Daoy (cell line): ENCODE measurements at regions not wholly inside any gene's neighbourhood (a gene's known extent, or its start where the extent isn't known, plus 50 kb on each side); places are given as distances from the start of the nearest gene placed in this dataset.
"Not testable (repeated sequence)": the region's sequence is repeated elsewhere in the genome, so short reads cannot be mapped to it uniquely, and the experiment has no call there.

Experiments
- DNase-seq: peaks from one replicate; pipeline ENCODE4 v3.0.0-alpha.2; 2015; ENCODE audit warnings: low read depth

DNA sequence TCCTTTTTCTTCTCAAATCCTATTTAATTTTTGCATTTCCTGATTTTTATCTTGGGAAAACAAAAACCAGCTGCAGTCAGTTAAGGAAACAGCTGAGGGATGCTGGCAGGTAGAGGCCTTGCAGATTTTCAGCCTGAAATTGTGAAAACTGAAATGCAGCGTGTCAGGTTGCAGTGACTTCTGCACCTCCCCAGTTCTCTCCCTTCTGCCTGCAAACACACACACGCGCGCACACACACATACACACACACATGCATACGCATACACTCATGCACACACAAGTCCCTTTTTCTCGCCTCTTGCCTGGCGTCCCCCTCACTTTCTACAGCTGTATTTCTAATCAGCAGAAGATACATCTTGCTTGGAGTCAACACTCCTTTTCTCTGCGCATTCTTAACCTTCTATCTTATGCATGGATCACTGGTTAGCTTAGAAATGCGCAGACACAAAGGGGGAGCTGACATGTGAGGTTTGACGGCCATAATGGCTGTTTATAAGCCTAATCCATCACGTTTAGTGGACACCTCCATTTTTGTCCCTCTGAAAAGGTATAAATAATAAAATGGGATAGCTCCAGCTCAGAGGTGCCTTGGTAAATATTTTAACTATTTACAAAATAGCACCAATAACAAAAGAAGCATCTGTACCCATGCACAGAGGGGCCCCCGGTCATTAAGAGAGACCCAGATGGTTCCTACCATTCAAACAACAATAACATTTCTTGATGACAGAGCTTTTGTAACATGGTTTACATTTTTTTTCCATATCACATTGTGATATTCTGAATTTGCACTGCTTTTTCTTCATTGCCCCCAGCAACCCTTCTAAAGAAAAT is 392.1 kb upstream of the SALL1 start:
- DNase-seq: no peak

DNA sequence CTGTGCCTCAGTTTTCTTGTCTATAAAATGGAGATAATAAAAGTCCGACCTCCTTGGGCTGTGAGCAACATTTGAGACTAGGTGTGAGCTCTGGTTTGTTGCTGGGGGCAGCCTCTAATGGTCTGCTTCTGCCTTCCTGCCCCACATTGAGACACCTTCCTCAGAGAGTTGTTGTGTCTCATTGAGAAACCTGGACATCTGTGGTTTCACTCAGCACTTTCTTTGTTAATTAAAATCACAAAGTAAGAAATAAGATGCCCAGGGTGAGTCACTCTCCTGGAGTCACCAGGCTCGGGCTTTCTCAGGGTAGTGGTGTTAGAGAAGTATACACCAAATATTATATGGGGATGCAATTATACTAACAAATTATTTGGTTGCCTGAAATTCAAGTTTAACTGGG is 389.2 kb upstream of the SALL1 start:
- no peak for DNase-seq

DNA sequence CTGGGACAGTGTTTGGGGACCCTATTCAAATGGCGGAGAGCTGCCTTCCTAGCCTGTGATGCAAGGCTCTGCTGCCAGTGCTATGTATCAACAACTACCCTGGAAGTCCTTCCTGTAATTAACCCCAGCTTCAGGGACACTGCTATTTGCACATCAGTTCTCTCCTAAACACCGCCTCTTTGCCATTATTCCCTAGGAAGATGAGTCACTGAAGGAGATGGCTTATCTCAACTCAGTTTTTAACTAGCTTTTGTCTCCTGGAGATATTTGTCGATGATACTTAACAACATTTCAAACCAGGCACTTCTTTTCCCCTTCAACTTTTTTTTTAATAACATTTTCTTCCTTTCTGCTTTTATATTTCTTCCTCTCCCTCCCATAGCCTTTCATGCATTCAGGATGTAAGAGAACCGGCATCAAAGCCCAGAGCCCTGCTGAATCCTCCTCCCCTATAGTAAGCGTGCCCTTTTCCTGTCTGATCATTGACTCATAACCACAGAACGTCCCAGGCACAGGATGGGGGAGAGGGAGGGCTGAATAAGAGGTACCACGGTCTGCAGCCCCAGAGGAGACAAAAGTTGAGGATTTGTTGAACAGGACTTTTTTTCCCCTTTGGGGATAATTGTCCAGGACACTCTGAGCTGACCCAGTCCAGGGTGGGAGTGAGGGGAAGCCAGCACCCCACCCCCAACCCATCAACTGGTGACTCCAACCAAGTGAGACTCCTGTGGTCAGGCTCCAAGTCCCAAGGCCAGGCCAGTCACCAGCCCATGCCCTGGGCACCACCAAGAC is 387.8 kb upstream of the SALL1 start:
- peak; percentile 42 for DNase-seq

DNA sequence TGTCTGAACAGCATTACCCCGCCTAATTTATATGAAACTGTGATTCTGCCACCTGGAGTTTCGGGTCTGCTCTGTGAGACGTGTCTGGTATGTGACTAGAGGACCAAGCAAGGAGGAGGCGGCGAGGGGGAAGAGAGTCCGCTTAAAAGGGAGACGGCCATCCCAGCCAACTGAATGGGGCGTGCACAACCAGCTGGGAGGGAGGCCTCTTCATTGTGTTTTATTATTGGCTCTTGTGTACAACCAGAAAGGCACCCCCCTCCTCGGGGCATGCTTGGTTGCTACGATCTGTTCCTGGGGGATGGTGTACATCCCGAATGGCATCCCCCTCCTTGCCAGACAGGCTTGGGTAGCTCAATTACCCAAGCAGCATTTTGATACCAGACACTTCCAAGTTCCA is 384.5 kb upstream of the SALL1 start:
- no peak for DNase-seq

DNA sequence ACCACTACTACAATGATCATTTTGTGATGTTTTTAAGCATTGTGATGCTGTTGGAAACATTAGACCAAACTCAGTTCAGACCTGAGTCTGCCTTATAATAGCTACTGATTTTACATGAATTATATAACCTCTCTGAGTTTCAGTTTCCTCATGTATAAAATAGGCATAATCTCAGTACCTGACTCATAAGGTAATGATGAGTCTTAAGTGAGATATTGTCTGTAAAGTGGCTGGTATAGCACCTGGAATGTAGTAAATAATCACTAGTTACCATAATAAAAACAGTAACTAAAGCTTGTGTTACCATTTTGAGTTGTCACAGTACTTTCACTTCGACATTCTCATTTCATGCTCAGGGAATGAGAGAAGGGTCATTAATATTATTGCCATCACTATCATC is 381.5 kb upstream of the SALL1 start:
- no peak for DNase-seq

DNA sequence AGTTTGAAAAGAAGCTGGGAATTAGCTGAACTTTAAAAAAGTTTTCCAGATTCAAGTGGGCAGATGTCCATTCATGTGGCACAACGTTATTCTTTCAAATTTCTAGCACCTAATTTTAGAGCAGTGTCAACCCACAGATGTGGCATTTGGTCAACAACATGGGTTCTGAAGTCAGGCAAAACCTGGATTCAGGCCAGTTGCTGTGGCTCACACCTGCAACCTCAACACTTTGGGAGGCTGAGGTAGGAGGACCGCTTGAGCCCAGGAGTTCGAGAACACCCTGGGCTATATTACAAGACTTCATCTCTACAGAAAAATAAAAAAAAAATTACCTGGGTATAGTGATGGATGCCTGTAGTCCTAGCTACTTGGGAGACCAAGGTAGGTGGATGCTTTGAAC is 380.2 kb upstream of the SALL1 start:
- DNase-seq: no peak

DNA sequence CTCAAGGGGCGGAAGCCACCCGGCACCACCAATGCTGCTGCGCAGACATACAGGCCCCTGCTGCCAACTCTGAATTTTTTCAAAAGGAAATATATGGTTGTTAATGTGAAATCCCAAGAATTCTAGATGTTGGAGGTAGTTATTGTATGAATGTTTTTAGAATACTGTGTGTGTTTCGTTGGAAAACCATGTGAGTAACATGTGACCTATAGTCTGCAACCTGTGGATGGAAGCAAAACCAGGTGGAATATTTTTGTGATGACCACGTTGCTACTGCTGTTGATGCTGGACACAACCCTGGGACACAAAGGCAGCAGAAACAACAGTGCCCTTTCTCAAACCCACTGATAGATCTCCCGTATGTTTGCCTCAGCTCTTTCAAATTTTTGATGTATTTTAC is 376.3 kb upstream of the SALL1 start:
- DNase-seq: no peak

DNA sequence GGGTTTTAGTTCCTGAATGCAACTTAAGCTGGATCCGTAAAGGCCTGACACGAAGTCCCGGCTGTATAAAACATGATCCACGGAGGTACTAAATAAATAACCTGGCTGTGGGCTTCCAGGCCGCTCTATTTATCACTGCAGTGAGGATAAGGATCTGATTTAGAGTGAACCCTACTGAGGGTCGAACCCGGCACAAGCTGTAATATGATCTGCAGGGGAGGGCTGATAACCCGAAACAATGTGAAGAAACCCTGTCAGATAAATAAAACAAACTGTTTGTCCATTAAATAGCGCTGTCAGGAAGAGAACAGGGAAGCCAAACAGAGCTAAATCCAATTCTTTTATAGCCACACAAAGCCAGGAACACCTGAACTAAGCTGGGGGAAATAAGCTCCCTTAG is 375.6 kb upstream of the SALL1 start:
- no peak for DNase-seq

DNA sequence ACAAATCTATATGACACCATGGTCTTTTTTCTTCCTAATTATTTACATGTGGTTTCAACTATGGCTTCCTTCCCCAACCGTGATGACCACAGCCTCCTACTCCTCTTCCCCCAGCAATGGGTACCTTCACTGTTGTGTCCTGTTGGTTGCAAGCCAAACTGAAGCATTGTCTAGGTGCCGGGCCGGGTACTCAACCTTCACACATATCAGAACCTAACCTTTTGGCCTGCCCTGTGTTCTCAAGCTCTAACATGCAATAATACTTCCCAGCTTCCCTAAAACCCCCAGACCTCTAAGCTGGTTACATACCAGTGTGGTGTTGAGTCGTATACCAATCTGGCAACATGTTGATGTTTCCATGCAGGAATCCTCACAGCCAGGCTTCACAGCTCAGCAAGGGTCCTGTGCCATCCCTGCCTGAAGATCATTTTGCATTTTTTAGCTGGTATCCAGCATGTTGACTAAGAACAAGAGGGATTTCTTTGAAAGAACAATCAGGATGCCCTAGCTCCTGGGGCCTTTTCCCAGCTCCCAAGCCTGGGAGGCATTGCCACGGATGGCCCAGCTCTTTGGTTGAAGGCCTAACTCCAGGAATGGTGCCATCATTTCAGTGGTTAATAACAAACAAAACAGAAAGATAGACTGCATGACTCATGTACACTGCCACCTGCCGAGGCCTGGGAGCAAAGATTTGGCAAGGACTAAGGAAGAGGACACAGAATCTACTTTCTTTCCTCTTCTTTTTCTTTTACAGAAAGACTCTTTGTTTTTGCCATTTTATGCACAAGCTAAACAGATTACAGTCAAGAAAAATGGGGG is 373.7 kb upstream of the SALL1 start:
- no peak for DNase-seq

DNA sequence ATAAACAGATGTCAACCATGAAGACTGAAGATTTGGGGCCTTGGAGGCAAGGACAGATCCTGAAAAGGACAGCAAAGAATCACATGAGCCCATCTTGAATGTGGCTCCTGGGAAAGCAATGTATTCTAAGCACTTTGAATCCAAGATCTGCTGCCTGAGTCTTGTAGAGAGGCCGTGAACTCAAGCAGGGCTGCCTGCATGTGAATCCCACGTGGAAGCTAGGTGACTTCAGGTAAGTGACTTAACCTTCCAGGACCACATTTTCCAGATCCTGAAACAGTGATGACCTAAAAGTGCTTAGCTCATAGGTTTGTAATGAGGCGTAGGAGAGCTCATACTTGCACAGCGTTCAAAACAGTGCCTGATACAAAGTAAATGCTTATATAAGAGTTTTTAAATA is 373.0 kb upstream of the SALL1 start:
- DNase-seq: no peak

DNA sequence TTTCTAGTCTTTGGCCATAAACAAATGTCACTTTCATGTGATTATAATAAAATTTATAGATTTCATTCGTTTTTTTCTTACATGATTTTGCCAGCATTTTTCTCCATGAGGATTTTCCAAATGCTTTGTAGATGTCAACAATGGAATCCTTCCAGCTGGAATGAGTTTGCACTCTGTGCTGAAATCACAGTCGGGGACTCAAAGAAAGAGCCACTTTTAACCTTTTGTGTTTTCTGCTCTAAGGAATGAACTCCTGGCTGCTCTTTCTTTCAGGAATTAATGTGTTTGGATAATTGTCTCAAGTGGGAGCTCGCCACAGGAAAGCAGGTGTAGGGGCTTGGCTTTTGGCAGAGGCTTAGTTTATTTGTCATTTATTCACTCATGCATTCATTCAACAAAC is 372.3 kb upstream of the SALL1 start:
- no peak for DNase-seq

DNA sequence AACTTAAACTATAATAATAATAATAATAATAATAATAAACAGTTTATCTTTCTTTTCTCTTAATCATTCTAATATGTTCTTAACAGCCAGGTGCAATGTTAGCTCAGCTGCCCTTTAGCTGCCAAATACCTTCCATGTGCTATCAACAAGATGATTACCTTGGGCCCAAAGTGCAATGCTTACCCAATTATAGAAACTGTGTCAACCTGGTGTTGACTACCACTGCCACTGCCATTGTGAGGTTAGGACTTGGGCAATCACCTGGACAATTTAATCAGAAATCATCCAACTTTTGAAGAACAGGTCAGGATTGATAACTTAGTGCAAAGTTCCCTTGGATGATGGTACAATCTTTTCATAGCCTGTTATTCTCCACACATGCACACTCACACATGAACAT is 371.8 kb upstream of the SALL1 start:
- no peak for DNase-seq

DNA sequence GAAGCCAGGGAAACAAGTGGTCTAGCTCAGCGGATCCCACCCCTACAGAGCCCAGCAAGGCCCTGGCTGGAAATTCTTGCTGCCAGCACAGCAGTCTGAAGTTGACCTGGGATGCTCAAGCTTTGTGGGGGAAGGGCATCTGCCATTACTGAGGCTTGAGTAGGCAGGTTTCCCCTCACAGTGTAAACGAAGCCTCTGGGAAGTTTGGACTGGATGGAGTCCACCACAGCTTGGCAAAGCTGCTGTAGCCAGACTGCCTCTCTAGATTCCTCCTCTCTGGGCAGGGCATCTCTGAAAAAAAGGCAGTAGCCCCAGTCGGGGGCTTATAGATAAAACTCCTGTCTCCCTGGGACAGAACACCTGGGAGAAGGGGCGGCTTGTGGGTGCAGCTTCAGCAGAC is 365.9 kb upstream of the SALL1 start:
- DNase-seq: not testable (repeated sequence)

DNA sequence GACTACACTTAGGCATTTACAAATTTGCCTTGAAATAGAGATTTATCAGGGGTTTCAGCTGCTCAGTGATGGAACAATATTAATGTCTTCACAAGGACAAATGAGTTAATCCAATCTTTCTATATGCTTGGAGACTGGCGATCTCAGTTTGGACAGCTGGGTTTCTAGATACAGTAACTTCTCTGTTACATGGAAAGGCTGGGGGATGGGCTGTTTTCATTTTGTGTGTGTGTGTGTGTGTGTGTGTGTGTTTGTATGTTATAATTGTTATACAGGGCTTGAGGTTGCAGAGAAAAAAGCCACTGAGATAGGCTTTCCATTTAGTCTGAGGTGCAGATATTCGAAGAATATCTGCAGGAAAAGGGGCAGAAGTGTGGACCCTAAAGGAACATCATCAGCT is 359.3 kb upstream of the SALL1 start:
- DNase-seq: no peak

DNA sequence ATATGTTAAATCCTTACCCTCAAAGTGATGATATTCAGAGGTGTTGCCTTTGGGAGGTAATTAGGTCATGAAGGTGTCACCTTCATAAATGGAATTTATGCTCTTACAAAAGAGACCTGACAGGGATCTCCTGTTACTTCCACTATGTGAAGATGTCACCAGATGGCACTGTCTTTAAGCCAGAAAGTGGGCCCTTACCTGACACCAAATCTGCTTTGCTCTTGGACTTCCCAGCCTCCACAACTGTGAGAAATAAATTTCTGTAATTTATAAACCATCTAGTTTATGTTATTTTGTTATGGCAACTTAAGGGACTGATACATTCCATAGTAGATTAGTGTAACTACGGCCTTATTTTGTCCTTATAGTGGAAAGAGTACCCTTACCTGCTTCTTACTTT is 358.3 kb upstream of the SALL1 start:
- no peak for DNase-seq

DNA sequence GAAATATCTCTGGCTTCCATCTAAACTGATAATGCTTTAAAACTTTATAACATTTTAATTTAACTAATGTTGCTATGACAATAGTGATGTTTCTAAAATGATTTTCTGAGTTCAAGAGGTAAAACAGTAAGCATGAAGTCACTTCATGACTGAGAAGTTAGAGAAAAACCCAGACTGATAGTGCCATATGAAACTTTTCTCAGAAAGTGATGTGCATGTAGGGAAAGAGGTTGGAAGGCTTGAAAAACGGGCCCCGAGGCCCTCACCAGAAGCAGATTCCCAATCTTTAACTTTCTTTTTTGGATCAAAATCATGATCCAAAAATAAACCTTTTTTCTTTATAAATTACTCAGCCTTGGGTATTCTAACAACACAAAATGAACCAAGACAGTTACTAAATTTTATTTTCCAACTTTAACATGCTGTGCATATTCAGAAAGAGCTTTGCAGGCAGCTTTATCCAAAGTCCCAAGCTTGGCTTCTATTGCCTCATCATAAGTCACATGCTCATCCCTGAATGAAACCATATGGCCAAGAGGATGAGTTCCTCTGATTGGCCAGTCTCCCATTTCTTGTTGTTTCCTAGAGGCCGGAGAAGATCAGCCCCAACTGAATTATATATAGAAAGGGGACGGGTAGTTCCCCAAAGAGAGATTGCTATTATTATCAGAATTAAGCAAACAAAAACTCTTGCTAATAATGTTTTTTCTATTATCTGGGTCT is 357.6 kb upstream of the SALL1 start:
- DNase-seq: no peak

DNA sequence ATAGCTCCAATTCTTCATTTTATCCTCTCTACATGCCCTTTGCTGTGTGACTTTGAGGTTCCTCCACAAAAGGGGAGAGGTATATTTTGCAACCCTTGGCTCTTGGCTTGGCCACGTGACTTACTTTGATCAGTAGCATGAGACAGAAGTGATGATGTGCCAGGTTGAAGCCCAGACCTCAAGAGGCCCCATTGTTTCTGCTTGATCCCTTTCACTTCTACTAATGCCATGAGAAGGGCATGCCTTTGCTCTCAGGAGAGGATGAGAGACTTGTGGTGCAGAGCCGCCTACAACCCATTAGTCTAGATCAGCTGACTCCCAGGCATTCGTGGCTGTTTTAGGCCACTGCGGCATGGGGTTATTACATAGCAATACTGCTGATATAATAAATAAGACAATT is 356.2 kb upstream of the SALL1 start:
- DNase-seq: no peak

DNA sequence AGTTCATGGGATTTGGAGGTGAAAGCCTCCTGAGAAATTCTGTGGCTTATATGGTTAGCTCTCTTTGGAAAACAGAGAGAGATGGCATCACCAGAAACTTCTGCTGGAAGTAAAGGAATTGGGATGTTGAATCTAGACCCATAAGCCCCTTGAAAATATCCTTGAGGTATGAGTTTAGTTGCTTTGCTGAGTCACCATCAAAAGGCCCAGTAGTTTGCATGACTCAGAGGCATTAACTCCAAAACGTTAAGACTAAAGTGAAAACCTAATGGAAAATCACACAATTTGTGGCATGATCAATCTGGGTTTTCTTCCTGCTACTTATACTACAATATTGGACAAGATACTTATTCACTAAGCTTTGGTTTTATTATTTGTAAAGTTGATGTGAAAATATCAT is 349.2 kb upstream of the SALL1 start:
- no peak for DNase-seq

DNA sequence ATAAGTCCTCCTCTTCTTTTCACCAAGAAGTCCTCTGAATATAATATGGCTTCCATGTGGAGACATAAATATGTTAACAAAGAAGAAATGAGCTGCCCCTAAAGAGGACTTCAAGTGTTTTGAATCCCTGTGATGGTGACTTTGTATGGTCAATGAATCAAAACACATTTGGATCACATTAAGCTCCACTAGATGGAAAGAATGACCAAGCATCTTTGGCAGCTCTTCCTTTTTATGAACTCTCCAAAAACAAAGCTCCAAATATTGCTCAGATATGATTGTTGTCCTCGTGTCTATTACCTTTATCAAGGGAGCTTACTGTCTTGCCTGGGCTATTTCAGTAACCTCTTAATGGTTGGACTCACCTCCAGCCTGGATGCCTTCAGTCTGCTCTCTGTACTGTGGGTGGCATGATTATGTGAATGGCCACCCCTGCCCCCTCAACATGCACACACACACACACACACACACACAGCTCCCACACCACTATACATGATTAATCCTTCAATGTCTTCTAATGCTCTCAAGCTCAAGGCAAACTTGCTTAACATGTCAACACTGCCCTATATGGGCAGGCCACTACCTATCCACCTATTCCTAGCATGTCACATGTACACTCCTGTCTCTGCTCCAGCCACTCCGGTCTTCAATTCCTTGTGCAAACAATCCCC is 346.6 kb upstream of the SALL1 start:
- no peak for DNase-seq

DNA sequence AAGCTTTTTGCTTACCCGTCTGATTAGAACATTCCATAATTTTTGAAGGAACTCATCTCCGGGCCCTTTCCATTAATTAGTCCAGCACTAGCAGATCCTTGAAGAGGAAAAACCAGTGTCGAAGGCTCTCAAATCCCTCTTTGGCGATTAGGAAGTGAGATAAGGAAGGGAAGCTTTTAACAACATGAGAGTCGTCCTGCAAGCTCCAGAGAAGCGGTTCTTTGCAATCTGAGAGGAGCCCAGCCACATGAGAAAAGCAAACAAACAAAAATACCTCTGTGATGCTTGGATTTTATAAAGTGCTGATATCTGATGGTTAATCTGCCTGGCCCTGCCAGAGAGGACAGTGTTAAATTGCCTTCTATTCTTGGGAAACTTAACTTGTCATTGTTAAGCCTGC is 339.8 kb upstream of the SALL1 start:
- DNase-seq: no peak

DNA sequence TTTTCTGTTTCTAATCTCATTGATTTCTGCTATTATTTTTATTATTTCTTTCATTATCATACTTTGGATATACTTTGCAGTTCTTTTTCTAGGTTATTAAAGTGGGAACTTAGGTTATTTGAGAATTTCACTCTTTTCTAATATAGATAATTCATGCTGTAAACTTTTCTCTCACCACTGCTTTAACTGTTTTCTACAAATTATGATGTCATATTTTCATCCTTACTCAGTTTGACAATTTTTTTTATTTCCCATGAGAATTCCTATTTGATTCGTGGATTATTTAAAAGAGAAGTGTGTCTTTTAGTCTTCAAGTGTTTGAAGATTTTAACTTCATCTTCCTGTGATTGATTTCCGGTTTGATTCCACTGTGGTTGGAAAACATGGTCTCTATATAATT is 336.8 kb upstream of the SALL1 start:
- DNase-seq: no peak
